Trophoblast cell (in vitro differentiated cells and primary cell): ENCODE measurements at regions not wholly inside any gene's neighbourhood (a gene's known extent, or its start where the extent isn't known, plus 50 kb on each side); places are given as distances from the start of the nearest gene placed in this dataset.

ENCODE experiments used
- DNase-seq, 2 donors: peaks; one replicate each; pipeline ENCODE4 v3.0.0-alpha.2; 2016
- H2AFZ ChIP-seq: 2 replicates; pipeline ENCODE4 v1.6.1; 2013; ENCODE audit warnings: low read length, moderate library complexity, mild to moderate bottlenecking; ENCODE audit not compliant: insufficient read depth, poor library complexity
- H2AK5ac ChIP-seq: 2 replicates; pipeline ENCODE4 v1.6.1; 2013; ENCODE audit warnings: mild to moderate bottlenecking, low read length
- H2BK120ac ChIP-seq: 2 replicates; pipeline ENCODE4 v1.6.1; 2013; ENCODE audit warnings: low read length, mild to moderate bottlenecking, moderate library complexity; ENCODE audit not compliant: insufficient read depth, poor library complexity
- H2BK12ac ChIP-seq: 2 replicates; pipeline ENCODE4 v1.6.1; 2013; ENCODE audit warnings: mild to moderate bottlenecking, low read length, moderate library complexity
- H2BK5ac ChIP-seq: 2 replicates; pipeline ENCODE4 v1.6.1; 2013; ENCODE audit warnings: low read length, low read depth, moderate library complexity, mild to moderate bottlenecking; ENCODE audit not compliant: poor library complexity
- H3K14ac ChIP-seq: 2 replicates; pipeline ENCODE4 v1.6.1; 2013; ENCODE audit warnings: mild to moderate bottlenecking, low read length
- H3K18ac ChIP-seq: 2 replicates; pipeline ENCODE4 v1.6.1; 2013; ENCODE audit warnings: mild to moderate bottlenecking, low read length
- H3K23ac ChIP-seq: 2 replicates; pipeline ENCODE4 v1.6.1; 2013; ENCODE audit warnings: low read length
- H3K27ac ChIP-seq: 2 replicates; pipeline ENCODE4 v1.5.1; 2013; ENCODE audit warnings: low read depth, mild to moderate bottlenecking, inconsistent platforms, low read length, moderate library complexity
- H3K27me3 ChIP-seq: 2 replicates; pipeline ENCODE4 v1.6.1; 2013; ENCODE audit warnings: inconsistent platforms, mild to moderate bottlenecking, low read length, moderate library complexity; ENCODE audit not compliant: insufficient read depth
- H3K36me3 ChIP-seq, 2 experiments: 1 replicate in 1 of 2; 2 replicates in 1 of 2; pipeline ENCODE4 v1.6.1; 2013; ENCODE audit warnings: low read length in 2 of 2, mild to moderate bottlenecking in 2 of 2, moderate library complexity in 1 of 2; ENCODE audit not compliant: insufficient read depth in 2 of 2, control insufficient read depth in 1 of 2
- H3K4ac ChIP-seq: 2 replicates; pipeline ENCODE4 v1.6.1; 2013; ENCODE audit warnings: low read depth, mild to moderate bottlenecking, low read length, moderate library complexity
- H3K4me1 ChIP-seq, 2 experiments: 1 replicate in 1 of 2; 2 replicates in 1 of 2; pipeline ENCODE4 v1.6.1; 2013; ENCODE audit warnings: low read length in 2 of 2, mild to moderate bottlenecking in 2 of 2, moderate library complexity in 1 of 2; ENCODE audit not compliant: insufficient read depth in 2 of 2, control insufficient read depth in 1 of 2
- H3K4me2 ChIP-seq: 2 replicates; pipeline ENCODE4 v1.6.1; 2013; ENCODE audit warnings: inconsistent platforms, mild to moderate bottlenecking, low read length, moderate library complexity
- H3K4me3 ChIP-seq: 2 replicates; pipeline ENCODE4 v1.5.1; 2013; ENCODE audit warnings: mild to moderate bottlenecking, low read depth, low read length, inconsistent platforms
- H3K79me1 ChIP-seq: one replicate; pipeline ENCODE4 v1.6.1; 2013; ENCODE audit warnings: low read length
- H3K79me2 ChIP-seq: 2 replicates; pipeline ENCODE4 v1.6.1; 2013; ENCODE audit warnings: low read length, mild to moderate bottlenecking; ENCODE audit not compliant: control insufficient read depth, insufficient read depth, poor library complexity
- H3K9ac ChIP-seq: 2 replicates; pipeline ENCODE4 v1.6.1; 2013; ENCODE audit warnings: mild to moderate bottlenecking, low read length
- H3K9me3 ChIP-seq: 2 replicates; pipeline ENCODE4 v1.6.1; 2013; ENCODE audit warnings: low read depth, mild to moderate bottlenecking, control low read depth, inconsistent platforms, low read length; ENCODE audit not compliant: insufficient read depth
- H4K12ac ChIP-seq: 2 replicates; pipeline ENCODE4 v1.6.1; 2013; ENCODE audit warnings: low read depth, mild to moderate bottlenecking, low read length, moderate library complexity
- H4K8ac ChIP-seq: 2 replicates; pipeline ENCODE4 v1.6.1; 2013; ENCODE audit warnings: low read depth, mild to moderate bottlenecking, low read length, moderate library complexity
- H4K91ac ChIP-seq: one replicate; pipeline ENCODE4 v1.6.1; 2013; ENCODE audit warnings: low read depth, mild to moderate bottlenecking, low read length, moderate library complexity
- WGBS: extraction: QIAGEN DNeasy Blood & Tissue Kit; methylation state at CpG from one replicate; pipeline ENCODE4 v1.1.7; 2013; ENCODE audit warnings: missing lambda C conversion rate; ENCODE audit not compliant: insufficient read length, insufficient coverage; ENCODE audit errors: extremely low coverage; 5-methylcytosine and 5-hydroxymethylcytosine counted together

DNA sequence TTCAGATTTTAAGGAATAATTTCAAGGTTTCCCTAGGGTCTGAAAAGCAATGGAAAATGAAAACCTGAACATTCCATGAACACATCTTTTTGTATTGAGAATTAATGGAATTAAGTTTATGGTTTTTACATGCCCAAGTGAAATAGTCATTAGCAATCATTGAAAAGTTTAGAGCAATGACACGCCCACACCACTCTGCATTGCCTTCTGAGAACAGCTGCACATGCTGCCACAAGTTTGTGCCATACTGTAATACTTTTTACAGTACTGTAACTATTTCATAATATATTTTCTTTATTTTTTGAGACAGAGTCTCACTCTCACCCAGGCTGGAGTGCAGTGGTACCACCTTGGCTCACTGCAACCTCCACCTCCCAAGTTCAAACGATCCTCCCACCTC lies 345.2 kb upstream of the PMFBP1 start:
- Histone ChIP-seq H3K4me3 (no peak overlapping the region), H3K4me1 (no peaks in the 10 kb centered on the region), H3K4ac (no peak overlapping the region), H2AFZ (no peak overlapping the region), H3K9me3 (no peaks in the 10 kb centered on the region), H3K18ac (no peak overlapping the region), H3K36me3 (no peaks in the 10 kb centered on the region), H3K14ac (no peak overlapping the region), H4K12ac (no peak overlapping the region), H3K27ac (no peak overlapping the region), H2BK120ac (no peak overlapping the region), H2AK5ac (no peak overlapping the region), H3K4me2 (no peak overlapping the region), H3K9ac (no peak overlapping the region), H3K79me1 (no peaks in the 10 kb centered on the region), H3K79me2 (no peaks in the 10 kb centered on the region), H2BK5ac (no peak overlapping the region), H4K91ac (no peak overlapping the region), H4K8ac (no peak overlapping the region), H3K27me3 (no peaks in the 10 kb centered on the region), H3K23ac (no peak overlapping the region), H2BK12ac (no peak overlapping the region)
- no peak for DNase-seq
- no CpG with 5 or more reads among the region's 2 CpGs for WGBS

DNA sequence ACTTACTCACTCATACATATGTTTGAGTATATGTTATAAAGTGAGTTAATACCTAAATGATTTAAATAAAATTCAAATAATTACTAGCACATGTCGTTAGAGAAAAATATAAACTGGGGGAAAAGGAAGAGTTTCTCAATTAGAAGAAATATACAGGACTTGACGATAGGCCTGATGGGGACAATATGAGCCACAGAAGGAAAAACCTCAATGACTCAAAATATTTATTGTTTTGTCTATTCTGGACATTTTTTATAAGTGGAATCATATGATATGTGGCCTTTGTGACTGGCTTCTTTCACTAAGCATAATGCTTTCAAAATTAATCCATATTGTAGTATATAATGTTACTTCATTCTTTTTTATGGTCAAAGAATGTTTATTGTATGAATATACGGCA lies 339.2 kb upstream of the PMFBP1 start:
- H3K4me1 ChIP-seq: no peaks in the 10 kb centered on the region
- WGBS: no CpG with 5 or more reads among the region's 3 CpGs
- no peak overlapping the region for H3K4me2 ChIP-seq

DNA sequence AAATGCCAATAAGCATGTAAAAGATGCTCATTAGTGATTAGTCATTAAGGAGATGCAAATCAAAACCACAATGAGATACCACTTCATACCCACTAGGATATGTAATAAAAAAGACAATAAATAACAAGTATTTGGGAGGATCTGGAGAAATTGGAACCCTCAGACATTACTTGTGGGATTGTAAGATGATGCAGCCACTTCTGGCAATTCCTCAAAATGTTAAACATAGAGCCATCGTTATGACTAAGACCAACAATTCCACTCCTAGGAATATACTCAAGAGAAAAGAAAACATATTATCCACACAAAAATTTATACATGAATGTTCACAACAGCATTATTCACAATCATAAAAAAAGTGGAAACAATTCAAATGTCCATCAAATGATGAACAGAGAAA lies 336.2 kb upstream of the PMFBP1 start:
- Histone ChIP-seq H2AFZ (no peak overlapping the region), H2BK12ac (no peak overlapping the region), H2BK120ac (no peak overlapping the region), H3K4me2 (no peak overlapping the region), H3K4ac (no peak overlapping the region), H4K91ac (no peak overlapping the region), H3K9me3 (no peaks in the 10 kb centered on the region), H3K4me1 (no peaks in the 10 kb centered on the region), H3K18ac (no peak overlapping the region), H2BK5ac (no peak overlapping the region), H3K27ac (no peak overlapping the region), H4K12ac (no peak overlapping the region), H2AK5ac (no peak overlapping the region), H3K79me2 (no peaks in the 10 kb centered on the region), H4K8ac (no peak overlapping the region), H3K4me3 (no peak overlapping the region), H3K14ac (no peak overlapping the region), H3K36me3 (no peaks in the 10 kb centered on the region), H3K79me1 (no peaks in the 10 kb centered on the region), H3K27me3 (no peaks in the 10 kb centered on the region), H3K23ac (no peak overlapping the region), H3K9ac (no peak overlapping the region)
- DNase-seq: no peak
- WGBS: no CpG with 5 or more reads among the region's 1 CpG

More for the DNA sequence above, 339.2 kb upstream of the PMFBP1 start:
- no peak overlapping the region for H4K8ac ChIP-seq
- no peaks in the 10 kb centered on the region for H3K36me3 ChIP-seq
- H3K27me3 ChIP-seq: no peaks in the 10 kb centered on the region
- no peak overlapping the region for H2BK120ac ChIP-seq
- H3K9ac ChIP-seq: no peak overlapping the region
- H3K14ac ChIP-seq: no peak overlapping the region
- H3K79me1 ChIP-seq: no peaks in the 10 kb centered on the region
- H2BK5ac ChIP-seq: no peak overlapping the region
- no peak overlapping the region for H3K18ac ChIP-seq
- H2BK12ac ChIP-seq: no peak overlapping the region
- H3K9me3 ChIP-seq: no peaks in the 10 kb centered on the region
- H3K23ac ChIP-seq: no peak overlapping the region
- no peak overlapping the region for H3K4me3 ChIP-seq
- H2AK5ac ChIP-seq: no peak overlapping the region
- no peak overlapping the region for H4K12ac ChIP-seq
- no peaks in the 10 kb centered on the region for H3K79me2 ChIP-seq
- no peak overlapping the region for H4K91ac ChIP-seq
- no peak overlapping the region for H3K4ac ChIP-seq
- no peak overlapping the region for H3K27ac ChIP-seq
- no peak overlapping the region for H2AFZ ChIP-seq
- no peak for DNase-seq

DNA sequence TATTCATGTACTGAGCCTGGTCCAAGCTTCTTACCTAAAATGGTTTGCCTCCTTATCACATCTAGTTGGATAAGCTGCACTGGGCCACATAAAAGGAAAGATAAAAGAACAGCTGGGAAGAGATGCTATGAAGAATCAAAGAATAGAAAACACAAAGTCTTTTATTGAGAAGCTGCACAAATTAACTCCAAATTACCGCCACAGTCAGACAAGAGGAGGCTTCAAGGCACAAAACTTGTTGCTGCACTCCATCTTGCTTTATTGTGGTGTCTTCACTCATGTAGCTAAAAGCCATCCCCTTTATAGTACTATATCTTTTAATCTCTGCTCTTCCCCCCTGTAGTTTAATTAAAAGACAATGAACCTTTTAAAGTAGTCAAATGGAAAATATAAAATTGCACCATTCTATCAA lies 330.6 kb upstream of the PMFBP1 start:
- H3K27me3 ChIP-seq: no peaks in the 10 kb centered on the region
- no peaks in the 10 kb centered on the region for H3K79me2 ChIP-seq
- no peaks in the 10 kb centered on the region for H3K36me3 ChIP-seq
- no peaks in the 10 kb centered on the region for H3K9me3 ChIP-seq
- H3K23ac ChIP-seq: no peak overlapping the region
- H3K14ac ChIP-seq: no peak overlapping the region
- no peak overlapping the region for H3K4me2 ChIP-seq
- no peak overlapping the region for H3K18ac ChIP-seq
- no peak overlapping the region for H2BK12ac ChIP-seq
- no peak overlapping the region for H2BK120ac ChIP-seq
- no peaks in the 10 kb centered on the region for H3K4me1 ChIP-seq
- no peak overlapping the region for H4K8ac ChIP-seq
- no peak overlapping the region for H2AFZ ChIP-seq
- H3K79me1 ChIP-seq: no peaks in the 10 kb centered on the region
- no CpG with 5 or more reads among the region's 1 CpG for WGBS
- no peak overlapping the region for H3K9ac ChIP-seq
- no peak overlapping the region for H4K12ac ChIP-seq
- no peak overlapping the region for H3K4ac ChIP-seq
- no peak overlapping the region for H2BK5ac ChIP-seq
- no peak for DNase-seq
- H3K4me3 ChIP-seq: no peak overlapping the region
- H2AK5ac ChIP-seq: no peak overlapping the region
- H3K27ac ChIP-seq: no peak overlapping the region
- no peak overlapping the region for H4K91ac ChIP-seq
